ENCODE measurements at regions not wholly inside any gene's neighbourhood (a gene's known extent, or its start where the extent isn't known, plus 50 kb on each side); places are given as distances from the start of the nearest gene placed in this dataset.
A peak's percentile ranks its signal among the peaks of the same experiment; 100 is the strongest.

DNA sequence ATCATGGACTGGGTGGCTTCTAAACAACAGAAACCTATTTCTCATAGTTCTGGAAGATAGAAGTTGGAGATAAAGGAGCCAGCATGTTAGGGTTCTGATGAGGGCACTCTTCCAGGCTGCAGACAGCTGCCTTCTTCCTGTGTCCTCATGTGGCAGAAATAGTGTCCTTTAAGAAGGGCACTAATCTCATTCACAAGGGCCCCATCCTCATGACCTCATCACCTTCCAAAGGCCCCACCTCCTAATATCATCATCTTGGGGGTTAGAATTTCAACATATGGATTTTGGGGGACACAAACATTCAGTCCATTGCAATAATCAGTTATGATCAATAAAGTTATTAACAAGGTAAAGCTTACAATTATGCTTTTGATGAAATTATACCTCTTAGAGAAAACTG, 130.8 kb upstream of the SLC22A23 start:
- DNase-seq: no peak

GRCh38 chr6:3585320-3585935, 128.6 kb upstream of the SLC22A23 start:
- DNase-seq: no peak

DNA sequence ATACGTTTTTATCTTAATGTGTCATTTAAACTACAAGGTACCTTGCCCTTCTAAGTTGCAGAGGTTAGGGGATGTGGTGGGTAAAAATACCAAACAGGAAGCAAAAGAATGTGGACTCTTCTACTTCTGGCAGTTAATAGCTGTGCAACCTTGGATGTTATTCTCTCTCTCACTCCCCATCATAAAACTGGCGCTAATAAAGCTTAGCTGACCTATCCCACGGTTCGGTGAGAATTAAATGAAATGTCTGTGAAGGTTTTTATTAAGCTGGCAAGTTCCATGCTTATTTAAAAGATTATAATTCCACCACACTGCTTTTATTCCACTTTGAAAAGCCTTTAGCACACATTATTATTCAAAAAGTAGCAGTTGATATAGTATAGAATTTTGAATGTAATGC, 127.8 kb upstream of the SLC22A23 start:
- no peak for DNase-seq

GRCh38 chr6:3581469-3581868, 124.6 kb upstream of the SLC22A23 start:
- DNase-seq: no peak

- no peak for DNase-seq
These were observed 122.9 kb upstream of the SLC22A23 start for GRCh38 chr6:3579652-3580175.

- DNase-seq: no peak
These were observed 122.1 kb upstream of the SLC22A23 start for GRCh38 chr6:3578981-3579380.

GRCh38 chr6:3577517-3577916, 120.7 kb upstream of the SLC22A23 start:
- no peak for DNase-seq

- DNase-seq: no peak
These were observed 118.9 kb upstream of the SLC22A23 start for GRCh38 chr6:3575701-3576100.

DNA sequence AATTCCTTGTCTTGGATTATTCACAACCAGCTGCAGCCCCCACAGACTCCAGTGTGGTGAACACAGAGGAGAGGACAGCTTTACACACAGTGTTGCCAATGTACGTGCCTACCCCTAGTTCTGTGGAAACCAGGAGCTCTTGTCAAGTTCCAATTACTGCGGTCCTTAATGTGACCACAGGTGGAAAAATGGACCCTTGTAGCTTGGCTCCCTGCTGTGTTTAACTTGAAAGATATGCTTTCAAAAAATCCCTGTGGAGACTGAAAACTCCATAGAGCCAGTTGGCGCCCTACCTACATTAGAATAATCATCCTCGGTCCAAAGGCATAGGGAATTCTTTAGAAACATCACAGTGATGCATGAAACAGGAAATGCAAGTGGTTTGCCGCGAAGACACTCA, 118.3 kb upstream of the SLC22A23 start:
- DNase-seq: no peak

DNA sequence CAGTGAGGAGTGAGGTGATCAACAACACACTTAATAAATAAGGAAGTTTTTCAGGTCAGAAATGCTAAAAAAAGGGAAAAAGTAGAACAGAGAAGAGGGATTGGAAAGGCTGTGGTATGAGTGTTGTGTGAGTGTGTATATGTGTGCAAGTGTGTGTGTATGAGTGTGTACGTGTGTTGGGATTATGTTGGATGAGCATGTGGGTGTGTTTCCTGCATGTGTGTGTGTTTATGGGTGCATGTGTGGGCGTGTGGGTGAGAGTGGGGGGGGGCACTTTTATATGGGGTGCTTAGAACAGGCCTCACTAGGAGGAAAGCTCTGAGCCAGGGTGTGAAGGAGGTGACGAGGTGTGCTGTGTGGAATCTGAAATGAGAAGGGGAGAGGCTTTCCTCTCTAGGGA, 116.8 kb upstream of the SLC22A23 start:
- DNase-seq: no peak

- no peak for DNase-seq
These were observed 115.0 kb upstream of the SLC22A23 start for GRCh38 chr6:3571836-3572235.

DNA sequence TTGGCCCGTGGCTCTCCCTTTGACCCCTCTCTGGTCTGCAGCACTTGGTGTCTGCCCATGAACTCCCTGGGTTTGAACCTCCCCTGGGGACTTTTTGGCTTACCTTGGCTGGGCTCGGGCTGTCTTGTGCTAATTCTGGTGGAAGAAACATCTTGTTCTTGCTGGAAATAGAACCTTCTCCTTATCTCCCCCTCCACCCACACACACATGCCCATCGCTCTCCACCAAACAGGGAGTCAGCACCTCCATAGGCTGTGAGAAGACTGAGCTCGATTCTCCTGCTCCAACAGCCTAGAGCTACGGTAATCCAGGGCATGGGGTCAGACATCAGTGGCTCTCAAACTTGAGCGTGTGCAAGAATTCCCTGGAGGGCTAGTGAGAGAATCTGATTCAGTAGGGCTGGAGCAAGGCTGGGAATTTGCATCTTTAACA, 114.4 kb upstream of the SLC22A23 start:
- no peak for DNase-seq

GRCh38 chr6:3569816-3570215, 113.0 kb upstream of the SLC22A23 start:
- no peak for DNase-seq

GRCh38 chr6:3568396-3569082, 111.7 kb upstream of the SLC22A23 start:
- DNase-seq: peak; percentile 71

DNA sequence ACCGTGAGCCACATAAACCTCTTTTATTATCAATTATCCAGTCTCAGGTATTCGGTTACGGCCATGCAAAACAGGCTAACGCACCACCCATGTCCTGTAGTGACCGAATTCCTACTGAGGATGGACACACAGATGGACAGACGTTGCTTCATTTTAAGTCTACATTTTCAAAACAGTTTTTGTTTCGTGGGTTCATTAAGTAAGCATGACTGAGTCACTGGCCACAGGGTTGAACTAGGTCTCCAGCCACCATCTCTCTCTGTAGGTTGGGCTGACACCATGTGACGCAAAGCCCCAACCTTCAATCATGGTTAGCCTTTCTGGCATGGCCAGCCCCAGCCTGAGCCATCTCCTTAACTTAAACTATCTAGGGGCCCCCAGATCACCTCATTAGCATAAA, 110.0 kb upstream of the SLC22A23 start:
- no peak for DNase-seq

DNA sequence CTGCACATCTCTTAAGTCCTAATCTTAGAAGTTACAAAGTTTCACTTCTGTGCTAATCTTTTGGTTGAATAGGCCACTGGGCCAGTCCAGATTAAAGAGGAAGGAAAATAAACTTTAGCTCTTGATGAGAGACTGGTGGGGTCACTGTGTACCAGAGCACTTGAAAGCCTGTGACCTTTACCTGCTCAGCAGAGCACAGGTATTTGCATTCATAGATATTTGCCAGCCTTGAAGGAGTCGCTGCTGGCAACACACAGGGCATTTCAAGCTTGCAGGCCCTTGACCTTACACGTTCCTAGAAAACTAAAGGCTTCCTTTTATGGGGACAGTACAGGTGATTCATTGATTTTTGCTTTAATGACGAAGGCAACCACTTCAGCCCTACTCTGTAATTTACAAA, 108.4 kb upstream of the SLC22A23 start:
- DNase-seq: no peak

- peak; percentile 35 for DNase-seq
These were observed 104.9 kb upstream of the SLC22A23 start for GRCh38 chr6:3561725-3562124.

GRCh38 chr6:3560211-3560610, 103.4 kb upstream of the SLC22A23 start:
- DNase-seq: no peak

DNA sequence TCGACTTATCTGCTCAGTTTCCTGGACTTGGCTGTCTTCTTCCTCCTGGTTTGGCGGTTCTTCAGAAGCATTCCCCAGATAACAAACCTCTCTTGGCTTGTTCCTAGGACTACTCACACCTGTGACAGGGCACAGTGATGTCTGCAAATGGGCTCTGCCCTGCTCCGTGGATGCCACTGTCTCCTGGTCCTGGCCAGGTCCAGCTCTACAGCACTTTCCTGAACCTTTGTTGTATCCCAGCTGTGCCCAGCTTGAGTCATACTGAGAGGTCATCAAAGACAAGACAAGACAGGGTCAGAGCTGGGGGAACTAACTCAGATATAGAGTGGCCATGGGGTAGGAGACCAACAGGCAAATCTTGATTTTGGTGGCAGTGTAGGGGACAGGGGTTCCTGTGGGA, 102.7 kb upstream of the SLC22A23 start:
- no peak for DNase-seq

DNA sequence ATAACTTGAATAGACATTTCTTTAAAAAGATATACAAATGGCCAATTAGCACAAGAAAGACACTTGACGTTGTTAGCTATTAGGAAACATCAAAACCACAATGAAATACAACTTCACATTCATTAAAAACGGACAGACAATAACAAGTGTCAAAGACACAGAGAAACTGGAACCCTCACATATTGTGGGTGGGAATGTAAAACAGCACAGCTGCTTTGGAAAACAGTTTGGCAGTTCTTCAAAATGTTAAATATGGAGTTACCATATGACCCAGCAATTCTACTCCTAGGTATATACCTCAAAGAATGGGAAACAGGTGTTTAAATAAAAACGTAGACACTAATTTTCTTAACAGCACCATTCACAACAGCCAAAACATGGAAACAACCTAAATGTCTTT, 100.5 kb upstream of the SLC22A23 start:
- DNase-seq: no peak

DNA sequence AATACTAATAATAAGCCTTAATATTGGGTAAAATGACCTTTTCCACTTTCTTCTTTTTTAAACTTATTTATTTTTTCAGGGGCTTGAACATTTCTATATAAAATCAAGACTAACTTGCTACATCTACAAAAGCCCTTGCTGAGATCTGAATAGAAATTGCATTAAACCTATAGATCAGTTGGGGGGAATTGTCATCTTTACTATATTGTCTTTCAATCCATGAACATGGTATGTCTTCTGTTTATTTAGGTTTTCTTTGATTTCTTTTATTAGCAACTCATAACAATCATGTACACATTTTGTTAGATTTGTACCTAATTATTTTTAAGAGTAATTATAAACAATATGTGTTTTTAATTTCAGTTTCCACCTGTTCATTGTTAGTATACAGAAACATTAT, 96.4 kb upstream of the SLC22A23 start:
- no peak for DNase-seq

DNA sequence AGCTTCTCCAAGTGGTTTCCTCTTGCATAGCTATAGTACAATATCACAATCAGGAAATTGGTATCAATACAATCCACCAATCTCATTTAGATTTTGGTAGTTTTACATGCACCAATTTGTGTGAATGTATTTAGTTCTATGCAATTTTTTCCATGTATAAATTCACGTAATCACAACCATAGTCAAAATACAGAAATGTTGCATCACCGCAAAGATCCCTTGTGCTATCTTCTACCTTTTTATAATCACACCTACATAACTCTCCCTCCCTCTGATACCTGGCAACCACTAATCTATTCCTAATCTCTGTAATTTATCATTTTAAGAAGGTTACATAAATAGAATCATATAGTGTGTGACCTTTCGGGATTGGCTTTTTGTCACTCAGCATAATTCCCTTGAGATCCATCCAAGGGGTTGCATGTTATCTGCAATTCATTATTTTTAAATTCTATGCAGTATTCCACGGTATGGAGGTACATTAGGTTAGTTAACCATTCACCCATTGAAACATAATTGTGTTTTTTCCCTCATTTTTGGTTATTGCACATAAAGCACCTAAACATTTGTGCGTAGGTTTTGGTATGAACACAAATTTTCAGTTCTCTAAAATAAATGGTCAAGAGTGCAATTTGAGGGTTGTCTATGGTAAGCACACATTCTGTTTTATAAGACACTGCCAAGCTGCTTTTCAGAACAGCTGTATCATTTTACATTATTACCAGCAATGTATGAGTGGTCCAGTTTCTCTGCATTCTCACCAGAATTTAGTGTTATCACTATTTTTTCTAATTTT, 95.1 kb upstream of the SLC22A23 start:
- DNase-seq: no peak

DNA sequence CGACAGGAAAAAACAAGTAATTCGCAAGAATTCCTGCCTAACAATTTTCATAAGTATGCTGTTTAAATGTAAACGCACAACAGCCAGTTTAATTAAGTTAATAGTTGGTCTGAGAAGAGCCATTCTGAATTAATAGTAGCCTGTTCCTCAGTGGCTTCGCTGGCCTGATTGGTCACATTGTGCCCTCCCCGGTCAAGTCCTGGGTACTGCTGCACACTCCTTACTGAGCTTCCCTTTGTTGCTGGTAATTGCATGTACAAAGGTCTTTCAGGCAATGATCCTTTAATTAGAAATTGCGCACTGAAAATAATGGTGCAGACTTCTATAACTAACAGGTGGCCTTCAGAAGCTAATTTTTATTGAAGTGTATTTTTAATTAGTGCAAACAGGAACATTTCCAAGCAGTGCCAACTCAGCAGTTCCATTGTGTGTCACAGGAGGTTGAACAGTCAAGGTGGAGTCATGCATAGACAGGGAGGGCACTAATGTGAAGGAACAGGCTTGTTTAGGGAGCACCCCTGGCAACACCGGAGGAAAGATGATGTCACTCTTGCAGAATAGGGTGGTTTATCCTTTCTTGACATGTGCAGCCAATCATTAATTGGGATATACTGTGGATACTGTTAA, 92.6 kb upstream of the SLC22A23 start:
- peak; percentile 75 for DNase-seq

Measured in eye (tissue), 1 donor.